Thoracic aorta (tissue), 2 donors: ENCODE measurements at regions not wholly inside any gene's neighbourhood (a gene's known extent, or its start where the extent isn't known, plus 50 kb on each side); places are given as distances from the start of the nearest gene placed in this dataset.

Source experiments
- ATAC-seq: fragments of 150-250 bp; one replicate; pipeline ENCODE4 v1.8.0; 2017; ENCODE audit warnings: low read depth; ENCODE audit not compliant: insufficient number of reproducible peaks, low FRiP score
- DNase-seq: peaks from one replicate; pipeline ENCODE4 v3.0.0-alpha.2; 2020; ENCODE audit warnings: low spot score
- H3K27ac ChIP-seq, 2 donors: fragments of 200-600 bp; sonication (generic); 1 replicate in 1 of 2; 2 replicates in 1 of 2; pipeline ENCODE4 v1.5.1; 2016; ENCODE audit warnings: mild to moderate bottlenecking in 2 of 2, moderate library complexity in 2 of 2
- H3K27me3 ChIP-seq: fragments of 200-600 bp; sonication (generic); replicated peaks from 2 replicates; pipeline ENCODE4 v1.6.0; 2016; ENCODE audit warnings: mild to moderate bottlenecking; ENCODE audit not compliant: insufficient read depth
- H3K36me3 ChIP-seq: fragments of 200-600 bp; sonication (generic); one replicate; pipeline ENCODE4 v1.5.1; 2016
- H3K4me1 ChIP-seq, 2 donors: fragments of 200-600 bp; sonication (generic); 1 replicate in 1 of 2; 2 replicates in 1 of 2; pipeline versions ENCODE4 v1.5.1 to v1.6.0; 2016; ENCODE audit warnings: low read depth in 2 of 2, mild to moderate bottlenecking in 1 of 2; ENCODE audit not compliant: control insufficient read depth in 1 of 2
- H3K4me3 ChIP-seq: fragments of 200-600 bp; sonication (generic); 2 replicates; pipeline ENCODE4 v1.5.1; 2016; ENCODE audit warnings: mild to moderate bottlenecking
- H3K9me3 ChIP-seq: fragments of 200-600 bp; sonication (generic); 2 replicates; pipeline ENCODE4 v1.5.1; 2016
- CTCF ChIP-seq: fragments of 200-600 bp; sonication (generic); IDR thresholded peaks from one replicate; pipeline ENCODE4 v1.5.1; 2019; ENCODE audit warnings: antibody characterized with exemption

DNA sequence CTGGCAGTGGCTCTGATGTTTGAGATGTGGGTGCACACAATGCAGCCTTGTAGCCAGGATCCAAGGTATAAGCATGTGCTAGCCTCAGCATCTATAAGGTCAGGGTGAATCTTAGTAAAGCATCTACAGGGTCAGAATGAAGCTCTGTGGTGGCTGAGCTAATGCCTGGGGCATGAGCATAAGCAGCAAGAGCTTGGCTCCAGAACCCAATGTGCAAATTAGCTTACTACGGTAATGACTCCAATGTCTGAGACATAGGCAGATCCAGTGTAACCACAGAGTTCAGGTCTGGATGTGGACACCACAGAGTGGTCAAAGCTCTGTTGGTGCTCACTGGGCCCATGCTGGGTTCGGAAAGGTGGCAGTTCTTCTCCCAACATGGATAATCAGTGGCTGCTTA lies 304.5 kb upstream of the NECTIN3 start:
- no peaks in the 10 kb centered on the region for H3K4me1 ChIP-seq

DNA sequence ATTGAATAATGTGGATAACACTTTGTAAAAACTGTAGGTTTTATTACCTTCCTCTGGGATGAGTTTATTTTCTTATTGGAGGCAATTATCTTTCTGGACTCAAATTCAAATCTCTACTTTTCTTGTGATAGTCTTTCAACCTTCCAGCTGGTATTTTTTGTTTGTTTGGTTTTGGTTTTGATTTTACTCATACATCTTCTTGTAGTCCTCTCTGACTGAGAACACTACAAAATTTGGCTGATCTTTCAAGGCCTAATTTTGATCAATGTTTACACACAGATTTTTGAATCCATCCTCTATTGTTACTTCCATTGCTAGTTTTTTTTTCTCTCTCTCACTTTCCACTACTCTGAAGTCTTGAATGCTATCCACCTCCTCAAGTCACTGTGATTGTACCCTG lies 303.8 kb upstream of the NECTIN3 start:
- H3K4me3 ChIP-seq, result no peak overlapping the region
- DNase-seq (no peak), ATAC-seq (no peak)
- no peaks in the 10 kb centered on the region for H3K9me3 ChIP-seq
- H3K27ac ChIP-seq, result no peak overlapping the region
- no peaks in the 10 kb centered on the region for H3K27me3 ChIP-seq
- H3K4me1 ChIP-seq, result no peaks in the 10 kb centered on the region
- H3K36me3 ChIP-seq, result no peaks in the 10 kb centered on the region
- no peak for TF ChIP-seq CTCF

More for the DNA sequence above, 304.5 kb upstream of the NECTIN3 start:
- no peak overlapping the region for H3K27ac ChIP-seq
- no peaks in the 10 kb centered on the region for H3K27me3 ChIP-seq
- ATAC-seq (no peak), DNase-seq (no peak)
- no peak for TF ChIP-seq CTCF
- H3K4me3 ChIP-seq, result no peak overlapping the region
- no peaks in the 10 kb centered on the region for H3K36me3 ChIP-seq
- no peaks in the 10 kb centered on the region for H3K9me3 ChIP-seq

GRCh38 chr3:110773413-110773954 lies 298.1 kb upstream of the NECTIN3 start:
- H3K4me1 ChIP-seq, result peaks cover 0 to 10% of the 10 kb centered on the region in 2 donors
- H3K4me3 ChIP-seq, result no peak overlapping the region
- no peak overlapping the region for H3K27ac ChIP-seq
- H3K27me3 ChIP-seq, result no peaks in the 10 kb centered on the region
- H3K9me3 ChIP-seq, result no peaks in the 10 kb centered on the region
- DNase-seq, result no peak
- no peaks in the 10 kb centered on the region for H3K36me3 ChIP-seq
- no peak for ATAC-seq
- TF ChIP-seq CTCF, result no peak

DNA sequence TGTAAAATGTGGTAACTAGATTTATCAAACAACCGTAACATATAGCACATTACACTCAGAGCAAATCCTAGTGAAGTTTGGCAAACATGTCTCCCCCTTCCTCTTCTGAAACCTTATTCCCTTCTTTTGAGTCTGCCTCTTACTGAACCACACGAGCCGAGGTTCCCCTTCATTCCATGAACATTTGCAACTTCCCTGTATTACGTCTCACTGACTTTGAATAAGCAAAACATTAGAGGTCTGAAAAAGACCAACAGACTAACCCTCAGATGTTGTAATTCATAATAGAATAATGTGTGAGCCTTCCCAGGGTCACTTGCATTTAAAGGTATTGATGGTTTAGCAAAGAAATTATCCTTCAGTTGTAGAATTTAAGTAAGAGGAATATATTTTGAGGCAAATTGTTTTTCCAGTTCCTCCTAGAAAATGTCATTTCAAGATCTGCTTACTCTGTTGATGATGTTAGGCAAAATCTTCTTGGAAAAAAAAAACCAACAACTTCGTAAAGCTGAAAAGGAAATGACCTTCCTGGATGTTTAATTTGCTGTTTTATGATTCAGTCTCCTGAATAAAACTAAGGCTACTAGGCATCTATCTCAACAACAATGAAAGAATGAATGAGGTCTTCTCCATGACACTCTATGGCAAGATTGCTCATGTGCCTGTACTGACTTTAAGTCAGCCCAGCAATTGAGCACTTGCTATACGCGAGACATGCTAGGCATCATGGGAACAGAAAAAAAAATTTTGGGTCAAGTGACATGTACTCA lies 296.9 kb upstream of the NECTIN3 start:
- Histone ChIP-seq H3K4me1 (peaks cover 0 to 10% of the 10 kb centered on the region in 2 donors), H3K27me3 (no peaks in the 10 kb centered on the region), H3K9me3 (no peaks in the 10 kb centered on the region), H3K36me3 (no peaks in the 10 kb centered on the region), H3K4me3 (no peak overlapping the region), H3K27ac (no peak overlapping the region)
- DNase-seq (no peak), ATAC-seq (no peak)
- no peak for TF ChIP-seq CTCF

GRCh38 chr3:110779581-110779980 lies 292.0 kb upstream of the NECTIN3 start:
- Histone ChIP-seq H3K4me3 (no peak overlapping the region), H3K36me3 (no peaks in the 10 kb centered on the region), H3K4me1 (peaks cover 0 to 10% of the 10 kb centered on the region in 2 donors), H3K9me3 (no peaks in the 10 kb centered on the region), H3K27me3 (no peaks in the 10 kb centered on the region), H3K27ac (no peak overlapping the region)
- ATAC-seq, result no peak
- DNase-seq, result no peak
- TF ChIP-seq CTCF, result no peak
